ENCODE measurements at regions not wholly inside any gene's neighbourhood (a gene's known extent, or its start where the extent isn't known, plus 50 kb on each side); places are given as distances from the start of the nearest gene placed in this dataset.

- no peak for TF ChIP-seq CTCF (IDR thresholded peaks at IDR 0.05)
- Histone ChIP-seq H3K9ac (ENCODE audit: low read depth in 2 of 2, low read length in 2 of 2) (no peak overlapping the region), H3K9me3 (no peaks in the 10 kb centered on the region), H3K4me1 (no peaks in the 10 kb centered on the region), H3K4me3 (no peak overlapping the region), H3K36me3 (no peaks in the 10 kb centered on the region), H3K27me3 (no peaks in the 10 kb centered on the region), H3K27ac (no peak overlapping the region)
- peak; percentile 68 for DNase-seq
- intact Hi-C loops (cut with DNase I): no loop called here
These were observed 96.2 kb downstream of the RASSF10 start for GRCh38 chr11:13105237-13105844.

GRCh38 chr11:13107544-13108044 is 98.5 kb downstream of the RASSF10 start:
- Histone ChIP-seq H3K4me3 (no peak overlapping the region), H3K4me1 (no peaks in the 10 kb centered on the region), H3K9me3 (no peaks in the 10 kb centered on the region), H3K27ac (no peak overlapping the region), H3K27me3 (no peaks in the 10 kb centered on the region), H3K9ac (ENCODE audit: low read depth in 2 of 2, low read length in 2 of 2) (no peak overlapping the region), H3K36me3 (no peaks in the 10 kb centered on the region)
- no peak for DNase-seq
- intact Hi-C loops (cut with DNase I): no loop called here
- no peak for TF ChIP-seq CTCF (IDR thresholded peaks at IDR 0.05)

- H3K4me3 ChIP-seq: no peak overlapping the region
- no peak for TF ChIP-seq CTCF (IDR thresholded peaks at IDR 0.05)
- no peak for DNase-seq
- no peaks in the 10 kb centered on the region for H3K36me3 ChIP-seq
- H3K27ac ChIP-seq: no peak overlapping the region
- no peaks in the 10 kb centered on the region for H3K4me1 ChIP-seq
- H3K9me3 ChIP-seq: no peaks in the 10 kb centered on the region
- intact Hi-C loops (cut with DNase I): no loop called here
- H3K27me3 ChIP-seq: no peaks in the 10 kb centered on the region
- H3K9ac ChIP-seq (ENCODE audit: low read depth in 2 of 2, low read length in 2 of 2): no peak overlapping the region
These were observed 99.3 kb downstream of the RASSF10 start for GRCh38 chr11:13108416-13108815.

DNA sequence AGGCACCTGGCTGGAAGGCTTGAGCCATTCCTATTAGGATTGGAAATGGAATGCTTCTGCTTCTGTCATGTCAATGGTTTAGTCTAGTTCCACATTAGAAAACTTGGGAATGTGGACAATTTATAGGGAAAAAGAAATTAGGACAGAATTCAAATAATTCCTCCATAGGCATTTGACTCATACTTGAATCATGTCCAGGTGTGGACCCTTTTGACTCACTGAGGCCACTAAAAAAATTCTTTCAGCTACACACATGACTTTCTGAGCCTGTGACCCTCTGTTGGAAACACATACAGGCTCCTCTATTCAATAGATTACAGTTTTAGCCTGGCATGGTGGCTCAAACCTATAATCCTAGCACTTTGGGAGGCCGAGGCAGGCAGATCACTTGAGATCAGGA is 100.5 kb downstream of the RASSF10 start:
- H3K27ac ChIP-seq: no peak overlapping the region
- no peak overlapping the region for H3K4me3 ChIP-seq
- H3K4me1 ChIP-seq: no peaks in the 10 kb centered on the region
- no peak for DNase-seq
- H3K9me3 ChIP-seq: no peaks in the 10 kb centered on the region
- TF ChIP-seq CTCF (IDR thresholded peaks at IDR 0.05): no peak
- H3K9ac ChIP-seq (ENCODE audit: low read depth in 2 of 2, low read length in 2 of 2): no peak overlapping the region
- no peaks in the 10 kb centered on the region for H3K27me3 ChIP-seq
- intact Hi-C loops (cut with DNase I): no loop called here
- H3K36me3 ChIP-seq: no peaks in the 10 kb centered on the region

DNA sequence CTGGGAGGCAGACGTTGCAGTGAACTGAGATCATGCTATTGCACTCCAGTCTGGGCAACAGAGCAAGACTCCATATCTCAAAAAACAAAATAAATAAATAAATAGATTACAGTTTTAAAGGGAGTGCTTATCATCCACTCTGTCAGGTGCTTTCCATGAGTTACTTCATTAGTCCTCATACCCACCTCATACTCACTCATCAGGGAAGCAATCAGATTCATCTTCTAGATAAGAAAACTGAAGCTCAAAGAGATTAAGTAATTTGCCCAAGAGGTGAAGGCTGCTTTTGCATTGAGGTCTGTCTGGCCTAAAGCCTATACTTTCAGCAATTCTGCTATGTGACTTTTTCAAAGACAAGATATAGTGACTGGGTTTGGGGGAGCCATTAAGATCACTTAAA is 101.0 kb downstream of the RASSF10 start:
- Histone ChIP-seq H3K4me3 (no peak overlapping the region), H3K27ac (no peak overlapping the region), H3K36me3 (no peaks in the 10 kb centered on the region), H3K4me1 (no peaks in the 10 kb centered on the region), H3K9me3 (no peaks in the 10 kb centered on the region), H3K9ac (ENCODE audit: low read depth in 2 of 2, low read length in 2 of 2) (no peak overlapping the region), H3K27me3 (no peaks in the 10 kb centered on the region)
- intact Hi-C loops (cut with DNase I): no loop called here
- DNase-seq: no peak
- no peak for TF ChIP-seq CTCF (IDR thresholded peaks at IDR 0.05)
